Lower lobe of right lung (tissue), 2 donors: ENCODE measurements at regions not wholly inside any gene's neighbourhood (a gene's known extent, or its start where the extent isn't known, plus 50 kb on each side); places are given as distances from the start of the nearest gene placed in this dataset.
"Not testable (repeated sequence)": the region's sequence is repeated elsewhere in the genome, so short reads cannot be mapped to it uniquely, and the experiment has no call there.

ENCODE experiments used
- ATAC-seq, 2 donors: fragments of 200-7000 bp; cut with Tn5 transposase; one replicate each; pipeline ENCODE4 v1.9.1; 2020 to 2022; ENCODE audit warnings: mild to moderate bottlenecking in 2 of 2, moderate library complexity in 2 of 2
- DNase-seq: peaks from one replicate; pipeline ENCODE4 v3.0.0-alpha.2; 2020
- H3K27ac ChIP-seq: fragments of 200-600 bp; one replicate; pipeline ENCODE4 v1.8.0; 2022
- H3K27me3 ChIP-seq: fragments of 200-600 bp; one replicate; pipeline ENCODE4 v1.8.0; 2022; ENCODE audit warnings: low read depth
- H3K36me3 ChIP-seq: fragments of 200-600 bp; one replicate; pipeline ENCODE4 v1.8.0; 2022; ENCODE audit warnings: mild to moderate bottlenecking
- H3K4me1 ChIP-seq: fragments of 200-600 bp; one replicate; pipeline ENCODE4 v1.8.0; 2022
- H3K4me3 ChIP-seq: fragments of 200-600 bp; one replicate; pipeline ENCODE4 v1.8.0; 2022; ENCODE audit warnings: mild to moderate bottlenecking
- H3K9me3 ChIP-seq: fragments of 200-600 bp; one replicate; pipeline ENCODE4 v1.8.0; 2022
- intact Hi-C: fragments of 100-400 bp; cut with DNase I; formaldehyde crosslinking; loops from one replicate; pipeline ENCODE4 v1.11.0; 2022
- donor health status: DM: no; HTN: yes; CAD: no; lungs with severe emphysema.

- H3K36me3 ChIP-seq, intact Hi-C loops, H3K9me3 ChIP-seq, H3K4me3 ChIP-seq, DNase-seq, H3K27me3 ChIP-seq, ATAC-seq, H3K27ac ChIP-seq, H3K4me1 ChIP-seq: not testable (repeated sequence)
Measured at GRCh38 chr21:6074935-6075334, 4446.4 kb upstream of the TPTE start.

GRCh38 chr21:6075627-6076208 is 4445.7 kb upstream of the TPTE start:
- H3K9me3 ChIP-seq, H3K27ac ChIP-seq, H3K36me3 ChIP-seq, intact Hi-C loops, DNase-seq, H3K4me3 ChIP-seq, H3K27me3 ChIP-seq, H3K4me1 ChIP-seq: not testable (repeated sequence)
- peak; percentile 16 to 46 for ATAC-seq

- H3K27ac ChIP-seq, DNase-seq, H3K9me3 ChIP-seq, intact Hi-C loops, H3K36me3 ChIP-seq, H3K27me3 ChIP-seq, H3K4me3 ChIP-seq, H3K4me1 ChIP-seq: not testable (repeated sequence)
- peak; percentile 61 to 71 for ATAC-seq
Measured at GRCh38 chr21:6077358-6077757, 4444.0 kb upstream of the TPTE start.

GRCh38 chr21:6078902-6079301 is 4442.5 kb upstream of the TPTE start:
- H3K4me1 ChIP-seq, DNase-seq, H3K36me3 ChIP-seq, intact Hi-C loops, H3K9me3 ChIP-seq, ATAC-seq, H3K27ac ChIP-seq, H3K27me3 ChIP-seq, H3K4me3 ChIP-seq: not testable (repeated sequence)

- H3K9me3 ChIP-seq, H3K27ac ChIP-seq, intact Hi-C loops, H3K36me3 ChIP-seq, H3K4me1 ChIP-seq, H3K27me3 ChIP-seq, DNase-seq, H3K4me3 ChIP-seq: not testable (repeated sequence)
- ATAC-seq: peak; percentile 45 to 77
Measured at GRCh38 chr21:6080941-6081655, 4440.3 kb upstream of the TPTE start.

GRCh38 chr21:6082166-6082565 is 4439.2 kb upstream of the TPTE start:
- H3K36me3 ChIP-seq, H3K9me3 ChIP-seq, ATAC-seq, H3K27me3 ChIP-seq, DNase-seq, intact Hi-C loops, H3K4me1 ChIP-seq, H3K27ac ChIP-seq, H3K4me3 ChIP-seq: not testable (repeated sequence)

- DNase-seq, H3K27me3 ChIP-seq, H3K9me3 ChIP-seq, ATAC-seq, intact Hi-C loops, H3K4me1 ChIP-seq, H3K4me3 ChIP-seq, H3K36me3 ChIP-seq, H3K27ac ChIP-seq: not testable (repeated sequence)
Measured at GRCh38 chr21:6083574-6084120, 4437.7 kb upstream of the TPTE start.

GRCh38 chr21:6086038-6086437 is 4435.3 kb upstream of the TPTE start:
- ATAC-seq: peak; percentile 64 to 81
- H3K4me3 ChIP-seq, DNase-seq, intact Hi-C loops, H3K4me1 ChIP-seq, H3K9me3 ChIP-seq, H3K27me3 ChIP-seq, H3K27ac ChIP-seq, H3K36me3 ChIP-seq: not testable (repeated sequence)

- H3K27me3 ChIP-seq, H3K4me1 ChIP-seq, H3K27ac ChIP-seq, ATAC-seq, DNase-seq, H3K4me3 ChIP-seq, H3K9me3 ChIP-seq, intact Hi-C loops, H3K36me3 ChIP-seq: not testable (repeated sequence)
Measured at GRCh38 chr21:6087579-6088178, 4433.7 kb upstream of the TPTE start.

- H3K9me3 ChIP-seq, H3K36me3 ChIP-seq, H3K4me3 ChIP-seq, H3K27me3 ChIP-seq, DNase-seq, H3K4me1 ChIP-seq, H3K27ac ChIP-seq, intact Hi-C loops: not testable (repeated sequence)
- peak; percentile 42 to 64 for ATAC-seq
Measured at GRCh38 chr21:6090286-6090908, 4431.0 kb upstream of the TPTE start.

- H3K9me3 ChIP-seq, H3K27me3 ChIP-seq, H3K27ac ChIP-seq, DNase-seq, H3K4me1 ChIP-seq, H3K36me3 ChIP-seq, H3K4me3 ChIP-seq, intact Hi-C loops: not testable (repeated sequence)
- peak; percentile 58 to 83 for ATAC-seq
Measured at GRCh38 chr21:6091335-6092027, 4429.9 kb upstream of the TPTE start.

GRCh38 chr21:6092401-6092800 is 4429.0 kb upstream of the TPTE start:
- peak; percentile 8 for DNase-seq
- H3K27me3 ChIP-seq, H3K27ac ChIP-seq, H3K4me1 ChIP-seq, ATAC-seq, H3K9me3 ChIP-seq, H3K36me3 ChIP-seq, intact Hi-C loops, H3K4me3 ChIP-seq: not testable (repeated sequence)

- H3K4me3 ChIP-seq, H3K27me3 ChIP-seq, H3K36me3 ChIP-seq, intact Hi-C loops, H3K4me1 ChIP-seq, H3K27ac ChIP-seq, H3K9me3 ChIP-seq: not testable (repeated sequence)
- DNase-seq: peak; percentile 38
- peak in 1 of 2 donors; percentile 34 for ATAC-seq
Measured at GRCh38 chr21:6093419-6093818, 4428.0 kb upstream of the TPTE start.
